ENCODE measurements at regions not wholly inside any gene's neighbourhood (a gene's known extent, or its start where the extent isn't known, plus 50 kb on each side); places are given as distances from the start of the nearest gene placed in this dataset.

DNA sequence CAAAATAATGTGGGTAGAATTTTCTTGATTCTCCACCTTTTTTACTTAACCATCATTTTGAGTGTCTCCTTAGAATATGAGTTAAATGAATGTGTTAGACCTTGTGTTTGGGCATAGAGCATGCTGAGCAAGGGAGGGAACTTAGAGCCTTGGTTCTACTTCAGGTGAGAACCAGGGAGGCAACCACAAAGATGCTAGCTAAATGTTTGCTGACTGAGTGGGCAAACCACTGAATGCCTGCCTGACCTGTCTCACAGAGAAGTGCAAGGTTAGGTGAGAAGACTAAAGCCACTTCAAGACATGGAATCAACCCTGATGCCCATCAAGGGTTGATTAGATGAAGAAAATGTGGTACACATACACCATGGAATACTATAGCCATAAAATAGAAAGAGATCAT, 242.6 kb upstream of the ZNF32 start:
- Histone ChIP-seq H4K5ac (ENCODE audit: insufficient read length, low read depth, low read length) (no peak overlapping the region), H2BK12ac (ENCODE audit: low read depth, low read length) (no peak overlapping the region), H2BK15ac (ENCODE audit: low read length) (no peak overlapping the region), H3K4me3 (ENCODE audit: extremely low read depth in 1 of 4, insufficient read depth in 2 of 4, low read depth in 3 of 4, low read length in 4 of 4) (no peak overlapping the region), H2BK120ac (replicated peaks; ENCODE audit: low read depth, low read length) (no peak overlapping the region), H3K14ac (ENCODE audit: insufficient read length) (no peak overlapping the region), H4K91ac (replicated peaks; ENCODE audit: insufficient read length, low read length) (no peak overlapping the region), H3K23me2 (ENCODE audit: low read depth, low read length) (no peaks in the 10 kb centered on the region), H3K4me1 (replicated peaks in 1 of 4; ENCODE audit: control insufficient read depth in 3 of 4, insufficient read depth in 4 of 4, low read length in 3 of 4) (no peaks in the 10 kb centered on the region), H4K8ac (ENCODE audit: extremely low read depth, insufficient read depth, low read length) (no peak overlapping the region), H2AK5ac (ENCODE audit: low read depth, low read length) (no peak overlapping the region), H3K4me2 (ENCODE audit: insufficient read depth in 1 of 2, low read depth in 2 of 2, low read length in 2 of 2) (no peak overlapping the region), H4K20me1 (replicated peaks in 1 of 2; ENCODE audit: control insufficient read depth in 1 of 2, insufficient read depth in 2 of 2, low read length in 2 of 2) (no peaks in the 10 kb centered on the region), H3K4ac (replicated peaks; ENCODE audit: insufficient read length, low read depth, low read length) (no peak overlapping the region), H3K79me2 (ENCODE audit: control insufficient read depth in 1 of 2, insufficient read depth in 2 of 2, low read length in 2 of 2) (no peaks in the 10 kb centered on the region), H2BK20ac (ENCODE audit: low read length) (no peak overlapping the region), H3K9me3 (ENCODE audit: insufficient read depth in 2 of 2, low read depth in 1 of 2, low read length in 1 of 2) (no peaks in the 10 kb centered on the region), H3K18ac (ENCODE audit: extremely low read depth, low read length) (no peak overlapping the region), H2AFZ (ENCODE audit: low read length) (no peak overlapping the region), H3K23ac (ENCODE audit: insufficient read length) (no peak overlapping the region), H3K9ac (replicated peaks in 1 of 4; ENCODE audit: extremely low read depth in 1 of 4, low read depth in 3 of 4, low read length in 3 of 4) (no peak overlapping the region), H2BK5ac (ENCODE audit: low read depth, low read length) (no peak overlapping the region), H3K36me3 (ENCODE audit: control insufficient read depth in 2 of 4, insufficient read depth in 4 of 4, low read length in 3 of 4) (no peaks in the 10 kb centered on the region), H3K27ac (ENCODE audit: low read depth, low read length) (no peak overlapping the region), H3K79me1 (ENCODE audit: low read depth, low read length) (no peaks in the 10 kb centered on the region), H3K56ac (replicated peaks; ENCODE audit: insufficient read length, low read depth, low read length) (no peak overlapping the region), H3K27me3 (replicated peaks in 1 of 4; ENCODE audit: control insufficient read depth in 3 of 4, extremely low read depth in 1 of 4, insufficient read depth in 3 of 4, low read length in 3 of 4) (no peaks in the 10 kb centered on the region)
- TF ChIP-seq SAP30 (IDR thresholded peaks at IDR 0.05; ENCODE audit: insufficient read depth, insufficient replicate concordance, low read length) = no peak
- no peak for TF ChIP-seq CREB1 (IDR thresholded peaks at IDR 0.05)
- TF ChIP-seq CHD2 (IDR thresholded peaks at IDR 0.05; ENCODE audit: low read length) = no peak
- TF ChIP-seq KDM5A (IDR thresholded peaks at IDR 0.05; ENCODE audit: low read length) = no peak
- no peak for TF ChIP-seq BACH1 (IDR thresholded peaks at IDR 0.05; ENCODE audit: low read length)
- no peak for TF ChIP-seq USF2 (IDR thresholded peaks at IDR 0.05; ENCODE audit: low read length)
- TF ChIP-seq POU5F1 (IDR thresholded peaks at IDR 0.05; ENCODE audit: low read depth, low read length) = no peak
- no peak for TF ChIP-seq PHF8 (conservative IDR thresholded peaks at IDR 0.05; ENCODE audit: low read depth, low read length)
- POLR2A ChIA-PET (ENCODE audit: partially characterized antibody) = no interaction called here
- no peak for DNase-seq (ENCODE audit: low read depth in 1 of 2, low spot score in 2 of 2)
- no peak for FAIRE-seq
- CTCF ChIA-PET (ENCODE audit: partially characterized antibody) = no interaction called here

Data from H1 (cell line).